HG02885 (cell line): ENCODE measurements at regions not wholly inside any gene's neighbourhood (a gene's known extent, or its start where the extent isn't known, plus 50 kb on each side); places are given as distances from the start of the nearest gene placed in this dataset.

ENCODE experiments used
- ATAC-seq: cut with Tn5 transposase; IDR thresholded peaks from one replicate; pipeline ENCODE4 v1.9.1; 2021; ENCODE audit warnings: mild to moderate bottlenecking; ENCODE audit not compliant: unreplicated experiment, poor library complexity

DNA sequence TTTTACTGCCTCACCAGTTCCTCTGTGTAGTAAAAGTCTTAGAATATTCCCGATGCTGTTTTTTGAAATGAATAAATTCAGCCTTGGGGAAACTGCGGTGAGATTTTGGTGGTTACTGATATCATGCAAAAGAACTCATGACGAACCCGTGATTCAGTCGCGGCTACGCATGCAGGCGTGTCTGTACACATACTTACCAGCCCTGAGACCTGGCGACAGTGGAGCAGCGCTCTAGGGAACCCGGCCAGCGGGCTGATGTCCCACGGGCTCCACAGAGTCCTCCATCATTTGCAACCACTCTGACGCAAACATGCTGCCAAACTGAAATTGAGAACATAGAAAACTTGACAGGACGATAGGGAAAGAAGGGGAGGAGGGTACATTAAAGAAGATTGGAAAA, 315.6 kb upstream of the DAB2 start:
- ATAC-seq: no peak

DNA sequence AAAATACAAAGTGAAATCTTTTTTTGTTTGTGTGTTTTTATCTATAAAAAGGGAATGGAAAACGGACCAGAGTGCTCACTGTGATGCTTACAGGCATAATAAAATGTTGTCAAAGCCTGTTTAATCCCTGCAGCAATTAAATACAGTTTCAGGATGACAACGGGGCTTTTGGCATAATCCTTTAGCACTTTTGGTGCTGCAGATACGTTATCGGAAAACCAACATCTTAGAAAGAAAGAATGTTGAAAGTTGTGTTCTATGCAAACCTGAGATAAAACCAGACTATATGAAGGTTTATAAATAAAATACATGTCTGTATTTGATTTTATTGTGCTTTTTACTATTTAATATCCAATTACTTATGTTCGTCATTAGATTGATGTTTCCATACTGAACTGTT, 307.4 kb upstream of the DAB2 start:
- no peak for ATAC-seq

DNA sequence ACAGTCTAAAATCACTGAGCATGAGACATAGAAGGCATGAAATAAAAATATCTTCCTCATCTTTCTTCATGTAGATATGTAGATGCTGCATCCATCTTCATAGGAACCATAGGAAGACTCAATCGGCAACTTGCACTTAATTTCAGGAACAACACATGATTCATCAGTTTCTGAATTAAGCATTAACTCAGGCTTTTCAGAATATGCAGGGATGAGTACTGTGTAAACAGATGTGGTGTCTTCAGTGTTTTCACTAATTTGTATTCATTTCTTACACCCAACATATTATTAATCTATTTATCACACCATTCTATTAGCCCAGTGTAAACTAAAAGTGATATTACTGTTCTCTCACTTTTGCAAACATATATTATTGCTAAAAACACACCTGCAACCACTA, 305.9 kb upstream of the DAB2 start:
- no peak for ATAC-seq

DNA sequence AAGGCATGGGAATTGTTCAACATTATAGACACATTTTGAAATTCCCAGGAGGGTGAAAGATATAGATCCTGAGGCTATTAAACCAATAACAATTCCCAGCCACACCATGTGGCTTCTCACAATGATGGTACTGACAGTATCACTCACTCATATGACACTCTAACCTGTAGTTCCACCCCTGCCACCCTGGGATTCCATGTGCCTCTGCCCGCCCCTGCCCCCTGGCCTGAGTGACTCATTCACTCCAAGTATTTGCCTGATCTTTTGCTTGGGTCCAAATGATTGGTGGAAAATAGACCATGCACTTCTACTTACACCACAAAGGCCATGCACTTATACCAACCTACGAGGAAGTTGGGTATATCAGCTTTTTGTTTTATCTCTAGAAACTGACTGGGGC, 305.2 kb upstream of the DAB2 start:
- no peak for ATAC-seq

GRCh38 chr5:39726467-39726866, 301.7 kb upstream of the DAB2 start:
- no peak for ATAC-seq

- ATAC-seq: no peak
Measured at GRCh38 chr5:39721394-39721793, 296.6 kb upstream of the DAB2 start.

- ATAC-seq: no peak
Measured at GRCh38 chr5:39720136-39720535, 295.4 kb upstream of the DAB2 start.

- no peak for ATAC-seq
Measured at GRCh38 chr5:39717176-39717897, 292.6 kb upstream of the DAB2 start.

GRCh38 chr5:39716532-39717028, 291.8 kb upstream of the DAB2 start:
- peak; percentile 77 for ATAC-seq

DNA sequence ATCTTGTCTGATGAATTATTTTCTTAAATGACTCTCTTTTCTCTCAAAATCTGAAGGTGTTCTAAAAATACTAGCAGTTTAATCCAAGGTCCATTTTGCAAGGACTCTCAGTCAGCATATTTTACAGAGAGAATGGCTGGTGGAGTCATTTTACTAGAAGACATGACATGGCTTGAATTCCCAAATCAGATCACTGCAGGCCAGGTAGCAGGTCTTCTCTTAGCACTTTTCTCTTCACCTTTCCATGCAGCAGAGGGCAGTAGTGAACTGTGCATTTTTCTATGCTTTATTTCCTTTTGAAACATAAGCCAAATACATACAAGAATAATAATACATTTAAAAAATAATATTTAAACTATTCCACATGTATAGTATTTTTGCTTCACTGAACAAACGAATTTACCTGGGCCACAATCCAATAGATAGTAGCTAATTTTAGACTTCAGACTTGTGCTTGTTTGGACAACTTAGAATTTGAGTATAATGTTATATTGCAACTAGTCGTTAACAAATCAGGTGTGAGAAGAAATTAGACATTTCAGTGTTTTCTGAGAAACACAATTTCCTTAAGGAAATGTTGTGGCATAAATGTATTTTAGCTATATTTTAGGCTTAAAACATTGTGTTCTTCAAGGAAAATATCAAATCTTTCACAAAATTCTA, 289.4 kb upstream of the DAB2 start:
- ATAC-seq: peak; percentile 54

DNA sequence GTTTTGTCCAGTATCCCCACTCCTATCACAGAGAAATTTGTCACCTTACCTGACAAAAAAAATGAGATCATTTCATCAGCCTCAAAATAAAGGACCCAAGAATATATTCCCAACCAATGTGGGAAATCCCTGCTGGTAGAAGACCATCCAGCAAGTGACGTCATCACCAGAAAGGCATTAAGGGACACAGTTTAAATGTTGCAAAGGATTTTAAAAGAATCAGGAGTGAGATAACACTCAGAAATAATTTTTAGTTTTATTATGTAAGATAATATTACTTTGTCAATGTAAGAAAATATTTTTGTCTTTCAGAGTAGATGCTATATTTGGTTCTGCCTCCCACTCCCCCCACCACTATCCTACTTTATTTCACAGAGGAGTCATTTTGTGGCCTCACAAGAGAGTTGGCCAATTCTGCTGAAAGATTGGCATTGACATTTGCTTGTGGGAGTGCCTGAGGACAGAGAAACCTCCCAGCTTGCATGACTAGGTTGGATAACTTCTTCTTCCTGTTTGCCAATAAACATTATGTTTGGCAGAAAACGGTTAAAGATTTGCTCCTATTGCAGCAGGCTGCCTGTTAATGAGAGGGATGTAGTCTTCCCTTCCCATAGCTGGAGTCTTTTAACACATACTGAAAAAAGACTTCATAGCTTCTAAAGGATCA, 288.6 kb upstream of the DAB2 start:
- ATAC-seq: no peak

DNA sequence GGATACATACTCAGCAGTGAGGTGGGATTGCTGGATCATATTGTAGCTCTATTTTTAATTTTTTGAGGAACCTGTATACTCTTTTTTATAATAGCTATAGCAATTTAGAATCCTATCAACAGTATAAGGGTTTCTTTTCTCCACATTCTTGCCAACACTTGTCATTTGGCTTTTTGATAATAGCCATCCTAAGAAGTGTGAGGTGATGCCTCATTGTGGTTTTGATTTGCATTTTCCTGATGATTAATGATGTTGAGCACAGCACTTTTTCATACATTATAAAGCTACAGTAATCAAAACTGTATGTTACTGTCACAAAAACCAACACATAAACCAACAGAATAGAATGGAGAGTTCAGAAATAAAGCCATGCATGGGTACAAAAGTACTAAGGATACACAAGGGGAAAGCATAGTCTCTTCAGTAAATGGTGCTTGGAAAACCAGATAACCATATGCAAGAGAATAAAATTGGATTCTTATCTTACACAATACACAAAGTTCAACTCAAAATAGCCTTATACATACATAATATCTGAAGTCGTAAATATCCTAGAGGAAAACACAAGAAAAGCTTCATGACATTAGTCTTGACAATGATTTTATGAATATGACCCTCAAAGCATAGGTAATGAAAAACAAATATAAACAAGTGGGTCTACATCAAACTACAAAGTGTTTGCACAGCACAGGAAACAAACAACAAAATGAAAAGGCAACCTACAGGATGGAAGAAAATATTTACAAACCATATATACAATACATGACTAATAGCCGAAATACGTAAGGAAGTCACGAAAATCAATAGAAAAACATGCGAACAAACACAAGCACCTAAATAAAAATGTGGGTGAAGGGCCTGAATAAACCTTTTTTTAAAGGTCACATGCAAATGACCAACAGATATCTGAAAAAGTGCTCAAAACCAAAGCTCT, 287.8 kb upstream of the DAB2 start:
- ATAC-seq: no peak

DNA sequence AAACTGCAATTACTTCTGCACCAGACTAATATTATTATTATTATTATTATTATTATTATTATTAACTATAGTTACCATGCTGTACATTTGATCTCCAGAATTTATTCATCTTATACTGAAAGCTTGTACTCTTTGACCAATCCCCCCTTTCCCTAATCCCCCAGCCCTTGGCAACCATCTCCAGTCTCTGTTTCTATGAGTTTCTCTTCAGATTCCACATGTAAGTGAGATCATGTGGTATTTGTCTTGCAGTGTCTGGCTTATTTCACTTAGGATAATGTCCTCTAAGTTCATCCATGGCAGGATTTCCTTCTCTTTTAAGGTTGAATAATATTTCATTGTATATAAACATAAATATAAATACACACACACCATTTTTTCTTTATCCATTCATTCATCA, 287.0 kb upstream of the DAB2 start:
- ATAC-seq: no peak

GRCh38 chr5:39709032-39709431, 284.3 kb upstream of the DAB2 start:
- ATAC-seq: no peak

GRCh38 chr5:39702928-39703327, 278.1 kb upstream of the DAB2 start:
- no peak for ATAC-seq

- ATAC-seq: no peak
Measured at GRCh38 chr5:39700523-39700922, 275.7 kb upstream of the DAB2 start.

DNA sequence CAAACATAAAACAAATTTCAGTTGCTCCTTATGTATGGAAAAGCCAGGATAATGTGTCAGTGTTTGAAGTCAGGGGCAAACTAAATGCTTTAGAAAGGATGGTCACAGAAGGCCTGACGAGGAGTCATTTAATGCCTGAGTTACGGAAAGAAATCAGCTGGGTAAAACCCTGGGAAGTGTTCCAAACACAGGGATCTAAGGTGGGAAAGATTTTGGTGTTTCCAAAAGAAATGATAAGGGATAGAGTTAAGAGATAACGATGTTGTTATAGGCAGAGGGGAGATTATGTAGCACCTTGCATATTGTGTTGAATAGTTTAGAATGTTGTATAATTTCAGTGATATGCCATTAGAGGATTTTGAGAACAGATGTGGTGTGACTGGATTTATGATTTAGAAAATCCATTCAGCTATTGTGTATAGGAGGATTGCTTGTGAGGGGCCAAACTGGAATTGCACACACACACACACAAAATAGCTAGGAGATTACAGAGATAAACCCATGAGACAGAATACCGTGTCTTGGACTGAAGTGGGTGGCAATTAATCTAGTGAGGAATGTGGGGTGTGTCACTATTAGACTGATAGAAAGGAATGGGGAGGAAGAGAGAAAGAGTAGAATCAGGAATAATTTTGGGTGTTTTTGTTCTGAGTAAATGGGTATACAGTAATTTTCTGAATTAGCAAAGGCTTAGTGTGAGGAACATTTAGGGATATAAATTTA, 274.2 kb upstream of the DAB2 start:
- no peak for ATAC-seq

DNA sequence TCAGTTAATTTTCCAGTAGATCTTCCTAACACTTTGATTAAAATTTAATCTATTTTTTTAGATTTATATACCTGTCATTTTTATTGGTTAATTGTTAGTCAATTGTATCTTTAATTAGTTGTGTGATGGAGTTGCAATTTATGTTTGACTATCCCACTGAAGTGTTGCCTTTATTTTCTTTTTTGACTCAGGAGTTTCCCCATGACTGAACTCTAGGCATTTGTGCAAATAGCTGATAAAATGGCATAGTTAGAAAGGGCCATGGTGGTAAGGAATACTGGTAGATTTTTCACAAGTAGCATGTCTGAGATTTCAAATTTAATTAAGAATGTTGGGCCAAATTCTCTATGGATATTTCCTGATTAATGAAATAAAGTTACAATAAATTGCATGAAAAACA, 273.1 kb upstream of the DAB2 start:
- ATAC-seq: no peak

DNA sequence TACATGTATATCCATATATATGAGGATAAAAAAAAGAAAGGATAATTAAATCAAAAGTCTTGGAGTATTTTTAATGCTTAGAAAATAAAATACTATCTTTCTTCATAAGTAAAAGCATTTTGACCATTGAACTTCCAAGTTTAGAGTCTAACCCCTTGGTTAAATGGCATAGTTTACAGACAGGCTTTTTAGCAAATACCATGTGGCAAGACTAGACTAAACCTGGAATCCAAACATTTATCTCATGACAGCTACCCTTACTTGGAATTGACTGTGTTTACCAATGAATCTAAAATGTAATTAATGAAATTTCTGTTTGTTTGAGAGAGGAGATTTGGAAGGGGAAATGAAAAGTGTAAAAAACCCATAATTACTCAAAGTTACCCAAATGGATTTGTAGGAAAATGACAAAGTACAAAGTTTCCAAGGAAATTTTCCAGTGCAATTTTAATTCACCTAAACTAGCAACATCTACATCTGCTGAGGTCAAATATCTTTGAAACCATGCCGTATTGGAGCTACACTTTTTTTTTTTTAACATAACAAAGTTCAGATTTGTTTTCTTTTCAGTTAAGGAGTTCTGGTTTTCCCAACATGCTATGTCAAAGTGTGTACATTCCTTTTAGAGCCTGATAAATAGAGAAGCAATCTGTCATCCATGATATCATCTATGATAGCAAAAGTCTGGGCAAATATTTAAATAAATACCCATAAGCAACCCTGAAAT, 272.1 kb upstream of the DAB2 start:
- ATAC-seq: no peak
